IPS-18a (cell line): ENCODE measurements at regions not wholly inside any gene's neighbourhood (a gene's known extent, or its start where the extent isn't known, plus 50 kb on each side); places are given as distances from the start of the nearest gene placed in this dataset.
"Not testable (repeated sequence)": the region's sequence is repeated elsewhere in the genome, so short reads cannot be mapped to it uniquely, and the experiment has no call there.

ENCODE experiments used
- H3K27ac ChIP-seq: one replicate; pipeline ENCODE4 v1.5.1; 2013; ENCODE audit warnings: low read length
- H3K27me3 ChIP-seq: one replicate; pipeline ENCODE4 v1.6.1; 2013; ENCODE audit warnings: mild to moderate bottlenecking, low read length; ENCODE audit not compliant: control insufficient read depth, insufficient read depth
- H3K36me3 ChIP-seq: one replicate; pipeline ENCODE4 v1.6.1; 2013; ENCODE audit warnings: low read depth, low read length; ENCODE audit not compliant: control insufficient read depth
- H3K4me1 ChIP-seq: one replicate; pipeline ENCODE4 v1.6.1; 2013; ENCODE audit warnings: low read depth, low read length; ENCODE audit not compliant: control insufficient read depth
- H3K4me3 ChIP-seq: one replicate; pipeline ENCODE4 v1.5.1; 2013; ENCODE audit warnings: low read length
- H3K9ac ChIP-seq: one replicate; pipeline ENCODE4 v1.6.1; 2013; ENCODE audit warnings: mild to moderate bottlenecking, low read length, moderate library complexity
- H3K9me3 ChIP-seq: one replicate; pipeline ENCODE4 v1.6.1; 2013; ENCODE audit warnings: low read depth, low read length; ENCODE audit not compliant: control insufficient read depth

GRCh38 chrX:9374555-9374954 is 90.3 kb upstream of the TBL1X start:
- Histone ChIP-seq H3K36me3 (no peaks in the 10 kb centered on the region), H3K4me1 (no peaks in the 10 kb centered on the region), H3K4me3 (no peak overlapping the region), H3K9ac (no peak overlapping the region), H3K27ac (no peak overlapping the region), H3K27me3 (no peaks in the 10 kb centered on the region), H3K9me3 (no peaks in the 10 kb centered on the region)

GRCh38 chrX:9376111-9376510 is 88.7 kb upstream of the TBL1X start:
- Histone ChIP-seq H3K27ac (no peak overlapping the region), H3K36me3 (no peaks in the 10 kb centered on the region), H3K9me3 (no peaks in the 10 kb centered on the region), H3K27me3 (no peaks in the 10 kb centered on the region), H3K9ac (no peak overlapping the region), H3K4me1 (no peaks in the 10 kb centered on the region), H3K4me3 (no peak overlapping the region)

GRCh38 chrX:9377216-9377615 is 87.6 kb upstream of the TBL1X start:
- not testable (repeated sequence) for H3K4me1 ChIP-seq, H3K36me3 ChIP-seq, H3K9ac ChIP-seq, H3K9me3 ChIP-seq, H3K27me3 ChIP-seq, H3K4me3 ChIP-seq, H3K27ac ChIP-seq

- Histone ChIP-seq H3K27ac (no peak overlapping the region), H3K9me3 (no peaks in the 10 kb centered on the region), H3K36me3 (no peaks in the 10 kb centered on the region), H3K9ac (no peak overlapping the region), H3K4me3 (no peak overlapping the region), H3K4me1 (no peaks in the 10 kb centered on the region), H3K27me3 (no peaks in the 10 kb centered on the region)
Observed at GRCh38 chrX:9378980-9379696, 85.7 kb upstream of the TBL1X start.

- H3K4me1 ChIP-seq, result no peaks in the 10 kb centered on the region
- H3K9ac ChIP-seq, result no peak overlapping the region
- H3K4me3 ChIP-seq, result no peak overlapping the region
- H3K27ac ChIP-seq, result no peak overlapping the region
- H3K36me3 ChIP-seq, result no peaks in the 10 kb centered on the region
- H3K9me3 ChIP-seq, result no peaks in the 10 kb centered on the region
- no peaks in the 10 kb centered on the region for H3K27me3 ChIP-seq
Observed at GRCh38 chrX:9379697-9380551, 84.9 kb upstream of the TBL1X start.

- Histone ChIP-seq H3K9me3 (no peaks in the 10 kb centered on the region), H3K27ac (no peak overlapping the region), H3K27me3 (no peaks in the 10 kb centered on the region), H3K9ac (no peak overlapping the region), H3K36me3 (no peaks in the 10 kb centered on the region), H3K4me3 (no peak overlapping the region), H3K4me1 (no peaks in the 10 kb centered on the region)
Observed at GRCh38 chrX:9383655-9384054, 81.2 kb upstream of the TBL1X start.

GRCh38 chrX:9388450-9388849 is 76.4 kb upstream of the TBL1X start:
- Histone ChIP-seq H3K4me3 (no peak overlapping the region), H3K4me1 (no peaks in the 10 kb centered on the region), H3K36me3 (no peaks in the 10 kb centered on the region), H3K9me3 (no peaks in the 10 kb centered on the region), H3K9ac (no peak overlapping the region), H3K27me3 (no peaks in the 10 kb centered on the region), H3K27ac (no peak overlapping the region)

- Histone ChIP-seq H3K36me3 (no peaks in the 10 kb centered on the region), H3K4me1 (no peaks in the 10 kb centered on the region), H3K4me3 (no peak overlapping the region), H3K27me3 (no peaks in the 10 kb centered on the region), H3K9ac (no peak overlapping the region), H3K9me3 (no peaks in the 10 kb centered on the region), H3K27ac (no peak overlapping the region)
Observed at GRCh38 chrX:9390121-9390520, 74.7 kb upstream of the TBL1X start.

- Histone ChIP-seq H3K4me3 (no peak overlapping the region), H3K9ac (no peak overlapping the region), H3K4me1 (no peaks in the 10 kb centered on the region), H3K27ac (no peak overlapping the region), H3K36me3 (no peaks in the 10 kb centered on the region), H3K27me3 (no peaks in the 10 kb centered on the region), H3K9me3 (no peaks in the 10 kb centered on the region)
Observed at GRCh38 chrX:9390693-9391368, 74.0 kb upstream of the TBL1X start.

- H3K9ac ChIP-seq, result no peak overlapping the region
- H3K4me1 ChIP-seq, result no peaks in the 10 kb centered on the region
- H3K27ac ChIP-seq, result no peak overlapping the region
- no peaks in the 10 kb centered on the region for H3K36me3 ChIP-seq
- no peaks in the 10 kb centered on the region for H3K9me3 ChIP-seq
- no peaks in the 10 kb centered on the region for H3K27me3 ChIP-seq
- H3K4me3 ChIP-seq, result no peak overlapping the region
Observed at GRCh38 chrX:9392445-9392844, 72.4 kb upstream of the TBL1X start.

- Histone ChIP-seq H3K9ac (no peak overlapping the region), H3K4me3 (no peak overlapping the region), H3K27me3 (no peaks in the 10 kb centered on the region), H3K4me1 (no peaks in the 10 kb centered on the region), H3K36me3 (no peaks in the 10 kb centered on the region), H3K27ac (no peak overlapping the region), H3K9me3 (no peaks in the 10 kb centered on the region)
Observed at GRCh38 chrX:9393571-9393970, 71.3 kb upstream of the TBL1X start.
